ENCODE measurements at regions not wholly inside any gene's neighbourhood (a gene's known extent, or its start where the extent isn't known, plus 50 kb on each side); places are given as distances from the start of the nearest gene placed in this dataset.

DNA sequence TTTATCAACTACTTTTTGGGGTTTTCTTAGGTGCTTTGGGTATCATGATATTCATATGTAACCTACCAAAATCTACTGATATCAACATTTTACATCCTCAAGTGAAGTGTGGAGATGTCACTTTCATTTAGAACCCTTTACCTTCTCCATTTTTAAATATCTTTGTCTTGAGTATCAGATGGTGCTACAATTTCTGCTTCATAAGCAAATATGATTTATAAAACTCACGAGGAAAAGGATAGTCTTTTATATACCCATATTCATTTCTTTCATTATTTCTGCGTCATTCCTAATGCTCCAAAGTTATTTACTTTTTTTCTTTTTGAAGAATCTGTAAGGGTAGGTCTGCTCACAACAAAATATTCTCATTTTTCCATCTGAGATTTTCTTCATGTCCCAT lies 991.7 kb downstream of the CDH11 start:
- TF ChIP-seq, protein P1, sequence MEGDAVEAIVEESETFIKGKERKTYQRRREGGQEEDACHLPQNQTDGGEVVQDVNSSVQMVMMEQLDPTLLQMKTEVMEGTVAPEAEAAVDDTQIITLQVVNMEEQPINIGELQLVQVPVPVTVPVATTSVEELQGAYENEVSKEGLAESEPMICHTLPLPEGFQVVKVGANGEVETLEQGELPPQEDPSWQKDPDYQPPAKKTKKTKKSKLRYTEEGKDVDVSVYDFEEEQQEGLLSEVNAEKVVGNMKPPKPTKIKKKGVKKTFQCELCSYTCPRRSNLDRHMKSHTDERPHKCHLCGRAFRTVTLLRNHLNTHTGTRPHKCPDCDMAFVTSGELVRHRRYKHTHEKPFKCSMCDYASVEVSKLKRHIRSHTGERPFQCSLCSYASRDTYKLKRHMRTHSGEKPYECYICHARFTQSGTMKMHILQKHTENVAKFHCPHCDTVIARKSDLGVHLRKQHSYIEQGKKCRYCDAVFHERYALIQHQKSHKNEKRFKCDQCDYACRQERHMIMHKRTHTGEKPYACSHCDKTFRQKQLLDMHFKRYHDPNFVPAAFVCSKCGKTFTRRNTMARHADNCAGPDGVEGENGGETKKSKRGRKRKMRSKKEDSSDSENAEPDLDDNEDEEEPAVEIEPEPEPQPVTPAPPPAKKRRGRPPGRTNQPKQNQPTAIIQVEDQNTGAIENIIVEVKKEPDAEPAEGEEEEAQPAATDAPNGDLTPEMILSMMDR (IDR thresholded peaks at IDR 0.05), result no peak
- no peak for TF ChIP-seq POLR2A (IDR thresholded peaks at IDR 0.05)

Data from testis (tissue), 2 donors.